HG03064 (cell line): ENCODE measurements at regions not wholly inside any gene's neighbourhood (a gene's known extent, or its start where the extent isn't known, plus 50 kb on each side); places are given as distances from the start of the nearest gene placed in this dataset.
"Not testable (repeated sequence)": the region's sequence is repeated elsewhere in the genome, so short reads cannot be mapped to it uniquely, and the experiment has no call there.

ENCODE experiments used
- ATAC-seq: cut with Tn5 transposase; IDR thresholded peaks from one replicate; pipeline ENCODE4 v1.9.1; 2021; ENCODE audit warnings: low read depth; ENCODE audit not compliant: unreplicated experiment

- ATAC-seq, result no peak
These were observed 487.6 kb upstream of the IL12A start for GRCh38 chr3:159501029-159501428.

DNA sequence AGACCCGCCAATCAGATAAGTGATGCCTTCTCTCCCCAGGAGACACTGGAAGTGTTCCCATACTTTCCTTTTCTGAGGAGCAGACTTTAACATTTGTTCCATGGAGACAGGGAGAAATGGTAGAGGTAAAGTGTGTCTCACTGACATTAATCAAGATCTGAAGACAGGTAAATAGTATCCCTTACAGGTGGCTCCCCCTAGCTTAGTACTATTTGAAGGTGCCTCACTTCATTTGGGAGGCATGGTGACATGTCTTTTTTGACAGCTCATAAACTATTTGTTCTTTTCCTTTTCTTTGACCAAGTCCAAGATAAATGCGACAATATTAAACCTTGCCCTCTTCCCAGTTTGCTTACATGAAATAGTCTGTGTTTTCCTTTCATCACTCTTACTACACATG, 485.6 kb upstream of the IL12A start:
- no peak for ATAC-seq

- ATAC-seq, result not testable (repeated sequence)
These were observed 477.6 kb upstream of the IL12A start for GRCh38 chr3:159510988-159511387.

- ATAC-seq, result no peak
These were observed 475.2 kb upstream of the IL12A start for GRCh38 chr3:159513444-159513843.

DNA sequence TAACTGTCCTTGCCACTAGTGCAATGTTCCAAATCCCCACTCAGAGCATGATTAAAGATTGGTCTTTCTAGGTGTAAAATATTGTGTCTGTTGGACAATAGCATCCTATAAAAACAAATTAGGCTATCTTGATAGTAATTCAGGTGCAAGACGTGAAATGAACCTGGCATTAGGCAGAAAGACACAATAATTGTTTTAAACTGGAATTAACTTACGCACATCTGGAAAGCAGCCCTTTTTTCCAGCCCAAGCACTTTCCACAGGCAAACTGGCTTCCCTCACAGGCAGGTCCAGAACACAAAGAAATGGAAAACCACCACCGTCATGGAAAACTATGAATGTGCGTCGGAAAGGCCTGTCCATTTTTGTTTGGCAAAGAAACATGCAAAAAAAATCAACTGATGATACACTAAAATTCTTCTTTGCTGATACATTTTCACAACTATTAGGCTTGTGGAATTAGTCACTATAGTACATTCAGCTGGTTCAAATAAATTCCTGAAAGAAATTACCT, 474.7 kb upstream of the IL12A start:
- ATAC-seq, result no peak

GRCh38 chr3:159517105-159517504, 471.5 kb upstream of the IL12A start:
- no peak for ATAC-seq

- no peak for ATAC-seq
These were observed 468.0 kb upstream of the IL12A start for GRCh38 chr3:159520638-159521037.

DNA sequence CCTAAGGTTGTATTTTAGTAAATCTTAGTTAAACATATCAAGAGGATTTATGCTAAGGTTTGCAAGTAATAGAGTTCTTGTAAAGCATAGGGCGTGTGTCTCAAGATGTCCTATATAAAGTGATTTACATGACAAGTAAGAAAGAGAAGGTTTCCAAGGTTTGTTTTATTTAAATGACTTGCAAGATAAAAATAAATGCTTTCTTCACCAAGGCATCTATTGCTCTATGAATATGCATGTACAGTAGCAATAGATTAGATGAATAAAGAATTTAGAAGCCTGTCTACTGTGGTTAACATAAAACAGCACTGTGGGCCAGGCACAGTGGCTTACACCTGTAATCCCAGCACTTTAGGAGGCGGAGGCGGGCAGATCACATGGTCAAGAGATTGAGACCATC, 466.4 kb upstream of the IL12A start:
- ATAC-seq, result no peak

- no peak for ATAC-seq
These were observed 460.3 kb upstream of the IL12A start for GRCh38 chr3:159528251-159528895.

DNA sequence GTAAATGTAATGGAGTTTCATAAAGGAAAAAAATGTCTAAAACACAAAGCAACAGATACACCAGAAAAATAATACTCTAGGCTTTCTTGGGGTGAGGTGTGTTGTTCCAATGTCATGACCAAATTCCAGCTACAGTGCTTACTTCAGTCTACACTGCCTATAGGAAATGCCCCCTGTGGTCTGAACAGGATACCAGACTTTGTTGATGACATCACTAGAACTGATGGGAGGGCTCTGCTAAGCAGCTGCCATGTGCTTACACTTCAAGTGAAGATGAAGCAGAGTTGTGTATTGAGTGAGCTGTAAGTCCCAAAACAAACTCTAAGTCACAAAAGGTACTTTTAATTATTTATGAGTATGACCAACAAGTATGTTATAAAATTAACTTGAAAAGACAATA, 456.1 kb upstream of the IL12A start:
- ATAC-seq, result no peak

DNA sequence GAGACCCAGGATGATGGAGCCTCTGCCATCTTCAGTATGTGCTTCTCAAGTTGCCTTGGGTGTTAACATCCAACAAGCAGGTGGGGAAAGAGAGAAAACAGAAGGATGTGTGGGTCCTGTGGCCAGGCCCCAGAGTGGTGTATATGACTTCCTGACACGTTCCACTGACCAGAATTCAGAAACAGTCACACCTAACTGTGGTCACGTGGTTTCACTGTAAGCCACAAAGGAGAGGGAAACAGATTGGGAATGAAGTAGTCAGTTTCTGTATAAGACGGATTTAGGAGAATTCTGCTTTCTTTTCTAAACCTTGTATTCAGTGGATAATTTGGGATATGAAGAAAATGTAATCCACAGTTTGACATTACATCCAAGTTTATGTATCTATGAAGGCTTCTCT, 454.1 kb upstream of the IL12A start:
- ATAC-seq, result no peak

GRCh38 chr3:159536876-159537275, 451.8 kb upstream of the IL12A start:
- no peak for ATAC-seq

GRCh38 chr3:159538507-159538906, 450.1 kb upstream of the IL12A start:
- ATAC-seq, result no peak

GRCh38 chr3:159540882-159541495, 447.6 kb upstream of the IL12A start:
- no peak for ATAC-seq

DNA sequence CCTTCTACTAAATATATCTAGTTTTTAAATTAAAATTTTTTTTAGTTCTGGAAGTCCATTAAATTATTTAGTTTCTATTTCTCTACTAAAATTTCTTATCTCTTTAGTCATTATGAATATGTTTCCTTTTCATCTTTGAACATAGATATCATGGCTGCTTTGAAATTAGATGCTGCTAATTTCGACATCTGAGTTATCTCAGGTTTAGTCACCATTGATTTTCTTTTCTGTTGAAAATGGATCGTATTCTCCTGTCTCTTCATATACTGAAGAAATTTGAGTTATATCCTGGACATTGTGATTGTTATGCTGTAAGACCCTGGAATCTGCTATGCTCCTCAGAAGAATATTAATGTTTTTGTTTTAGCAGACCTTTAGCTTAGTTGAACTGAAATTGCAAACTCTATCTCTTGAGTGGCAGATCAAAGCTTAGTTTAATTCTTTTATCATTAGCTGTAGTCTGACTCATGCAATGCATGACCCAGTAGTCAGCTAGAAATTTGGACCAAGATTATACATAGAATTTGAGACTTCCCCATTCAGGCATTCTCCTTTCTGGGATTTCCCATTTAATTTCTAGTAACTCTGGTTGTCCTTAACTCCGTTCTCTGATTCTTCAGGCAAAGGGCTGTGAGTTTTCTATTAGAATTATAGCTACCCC, 439.8 kb upstream of the IL12A start:
- no peak for ATAC-seq

DNA sequence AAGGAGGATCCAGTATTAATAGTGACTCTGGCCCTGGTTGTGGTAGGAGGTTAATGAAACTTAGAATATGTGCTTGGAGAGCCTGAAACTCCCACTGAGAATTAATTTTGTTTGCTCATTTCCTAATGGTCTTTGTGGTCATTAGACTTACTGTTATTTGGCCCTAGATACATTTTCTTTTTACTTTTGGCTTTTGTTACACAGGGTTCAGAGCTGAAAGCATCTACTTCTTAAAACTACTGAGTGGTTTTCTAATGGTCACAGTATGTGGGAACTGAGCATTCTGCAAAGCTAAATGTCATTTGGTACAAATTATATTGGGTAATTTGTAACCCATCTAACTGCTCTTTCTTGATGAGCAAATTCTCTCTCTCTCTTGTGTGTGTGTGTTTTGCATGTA, 433.4 kb upstream of the IL12A start:
- ATAC-seq, result no peak

DNA sequence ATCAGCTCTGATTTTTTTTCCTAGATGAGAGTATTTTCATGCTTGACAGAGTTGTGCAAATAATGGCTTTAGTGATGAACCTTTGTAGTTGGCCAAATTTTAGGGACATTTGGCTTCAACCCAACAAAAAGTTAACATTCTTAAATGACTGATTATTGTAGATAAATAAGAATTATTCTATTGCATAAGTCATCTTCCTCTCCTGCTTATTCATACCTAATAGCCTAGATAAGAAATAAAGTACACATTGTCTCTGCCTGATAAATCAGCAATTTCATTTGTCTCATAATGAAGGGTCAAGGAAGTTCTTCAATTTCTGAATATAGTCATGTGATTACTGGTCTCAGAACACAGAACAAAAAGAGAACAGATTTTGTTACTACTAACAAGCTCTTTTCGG, 428.9 kb upstream of the IL12A start:
- no peak for ATAC-seq

- no peak for ATAC-seq
These were observed 428.2 kb upstream of the IL12A start for GRCh38 chr3:159560214-159560979.

GRCh38 chr3:159565313-159565712, 423.3 kb upstream of the IL12A start:
- no peak for ATAC-seq

GRCh38 chr3:159583662-159584061, 405.0 kb upstream of the IL12A start:
- ATAC-seq, result no peak

GRCh38 chr3:159584421-159584820, 404.2 kb upstream of the IL12A start:
- no peak for ATAC-seq
